AG09309 (cell line): ENCODE measurements at regions not wholly inside any gene's neighbourhood (a gene's known extent, or its start where the extent isn't known, plus 50 kb on each side); places are given as distances from the start of the nearest gene placed in this dataset.
A peak's percentile ranks its signal among the peaks of the same experiment; 100 is the strongest.

Source experiments
- DNase-seq: peaks from one replicate; pipeline ENCODE4 v3.0.0-alpha.2; 2010; ENCODE audit warnings: low read depth
- H3K4me3 ChIP-seq: 2 replicates; pipeline ENCODE4 v1.5.1; 2011; ENCODE audit warnings: mild to moderate bottlenecking, low read depth, low read length, moderate library complexity; ENCODE audit not compliant: control insufficient read depth
- CTCF ChIP-seq: IDR thresholded peaks from 2 replicates; pipeline ENCODE4 v1.5.1; 2011; ENCODE audit warnings: mild to moderate bottlenecking, low read depth, low read length, inconsistent platforms; ENCODE audit not compliant: insufficient read depth, control insufficient read depth; ENCODE audit errors: missing control alignments

GRCh38 chr16:54462151-54462651 lies 175.6 kb upstream of the IRX3 start:
- no peak for TF ChIP-seq CTCF
- no peak overlapping the region for H3K4me3 ChIP-seq
- peak; percentile 90 for DNase-seq

- H3K4me3 ChIP-seq, result no peak overlapping the region
- TF ChIP-seq CTCF, result no peak
- no peak for DNase-seq
Observed at GRCh38 chr16:54460263-54460860, 173.8 kb upstream of the IRX3 start.

GRCh38 chr16:54459509-54460262 lies 173.1 kb upstream of the IRX3 start:
- no peak overlapping the region for H3K4me3 ChIP-seq
- DNase-seq, result peak; percentile 84

GRCh38 chr16:54458923-54459322 lies 172.3 kb upstream of the IRX3 start:
- no peak for TF ChIP-seq CTCF
- no peak overlapping the region for H3K4me3 ChIP-seq
- no peak for DNase-seq

More at GRCh38 chr16:54459509-54460262, 173.1 kb upstream of the IRX3 start:
- TF ChIP-seq CTCF, result no peak

- DNase-seq, result no peak
- H3K4me3 ChIP-seq, result no peak overlapping the region
- no peak for TF ChIP-seq CTCF
Observed at GRCh38 chr16:54456291-54456690, 169.7 kb upstream of the IRX3 start.

GRCh38 chr16:54455030-54455725 lies 168.6 kb upstream of the IRX3 start:
- no peak overlapping the region for H3K4me3 ChIP-seq
- TF ChIP-seq CTCF, result no peak
- DNase-seq, result no peak
